K562 (cell line): ENCODE measurements at regions not wholly inside any gene's neighbourhood (a gene's known extent, or its start where the extent isn't known, plus 50 kb on each side); places are given as distances from the start of the nearest gene placed in this dataset.

Experiments
- ATAC-seq: fragments of 200-7000 bp; cut with Tn5 transposase; 3 replicates; pipeline ENCODE4 v1.9.1; 2020; ENCODE audit warnings: moderate library complexity
- BruUV-seq: library from RNA; stranded (reverse); fragments of 400-500 nt; replicated peaks from 2 replicates; lab custom pipeline; 2021; lab: Mats Ljungman, UMichigan
- CTCF ChIA-PET: fragments of 300-600 bp; formaldehyde crosslinking; extraction: SDS; loops from one replicate; lab custom pipeline; 2021; ENCODE audit warnings: low intra/inter-chr PET ratio; lab: Yijun Ruan, JAX
- POLR2A ChIA-PET: fragments of 300-600, 350-650 bp; sonication (Branson Sonifier 250); formaldehyde crosslinking; extraction: SDS; loops from one replicate; lab custom pipeline; 2021; ENCODE audit warnings: antibody characterized with exemption, inconsistent platforms; lab: Yijun Ruan, JAX
- DNase-seq, 4 experiments: peaks; one replicate each; pipeline versions ENCODE4 v3.0.0 to v3.0.0-alpha.2; 2011 to 2018; ENCODE audit warnings: low spot score in 3 of 4, mixed read lengths in 3 of 4; ENCODE audit errors: extremely low read depth in 1 of 4
- FAIRE-seq: peaks from 2 replicates; lab custom pipeline; 2011; peaks lifted over from hg19 to GRCh38; lab: Jason Lieb, UNC
- H2AFZ ChIP-seq: 2 replicates; pipeline ENCODE4 v1.6.0; 2011; ENCODE audit warnings: low read depth, low read length, control low read depth, inconsistent platforms
- H3K27ac ChIP-seq: fragments of 200-600 bp; 3 replicates; pipeline ENCODE4 v1.8.0; 2011; ENCODE audit warnings: low read depth, mild to moderate bottlenecking, control low read depth, inconsistent platforms, low read length, moderate library complexity, mixed read lengths; ENCODE audit errors: extremely low read depth
- H3K27me3 ChIP-seq, 2 experiments: fragments of 300-600 bp in 1 of 2; 2 replicates in 1 of 2; 3 replicates in 1 of 2; pipeline versions ENCODE4 v1.6.0 to v1.8.0; 2011; ENCODE audit warnings: inconsistent platforms in 2 of 2, low read length in 2 of 2, mild to moderate bottlenecking in 1 of 2, mixed read lengths in 1 of 2, moderate library complexity in 1 of 2; ENCODE audit not compliant: control insufficient read depth in 2 of 2, insufficient read depth in 2 of 2
- H3K36me3 ChIP-seq: fragments of 300-600 bp; 3 replicates; pipeline ENCODE4 v1.8.0; 2011; ENCODE audit warnings: mild to moderate bottlenecking, low read length, inconsistent platforms; ENCODE audit not compliant: control insufficient read depth, insufficient read depth
- H3K4me1 ChIP-seq, 2 experiments: fragments of 200-600 bp in 1 of 2; replicated peaks in 1 of 2; 2 replicates in 1 of 2; 3 replicates in 1 of 2; pipeline versions ENCODE4 v1.5.1 to v1.8.0; 2011; ENCODE audit warnings: inconsistent platforms in 2 of 2, low read length in 2 of 2, mild to moderate bottlenecking in 1 of 2, mixed read lengths in 1 of 2, moderate library complexity in 1 of 2; ENCODE audit not compliant: control insufficient read depth in 2 of 2, insufficient read depth in 2 of 2
- H3K4me2 ChIP-seq: 2 replicates; pipeline ENCODE4 v1.6.1; 2011; ENCODE audit warnings: low read length, control low read depth, inconsistent platforms, mixed read lengths; ENCODE audit not compliant: insufficient read depth
- H3K4me3 ChIP-seq: fragments of 200-600 bp; sonication (generic), shearing (Covaris generic); 2 replicates; pipeline ENCODE4 v1.5.1; 2016; ENCODE audit warnings: control low read depth, inconsistent platforms
- H3K79me2 ChIP-seq: fragments of 200-600 bp; 3 replicates; pipeline ENCODE4 v1.8.0; 2011; ENCODE audit warnings: low read length, inconsistent platforms; ENCODE audit not compliant: control insufficient read depth, insufficient read depth
- H3K9ac ChIP-seq, 2 experiments: 2 replicates each; pipeline versions ENCODE4 v1.6.0 to v1.6.1; 2011; ENCODE audit warnings: low read depth in 2 of 2, low read length in 2 of 2, control low read depth in 1 of 2, inconsistent platforms in 1 of 2, mild to moderate bottlenecking in 1 of 2, mixed read lengths in 1 of 2; ENCODE audit not compliant: insufficient read depth in 1 of 2
- H3K9me1 ChIP-seq: one replicate; pipeline ENCODE4 v1.6.0; 2011; ENCODE audit warnings: inconsistent platforms, mild to moderate bottlenecking, low read length, moderate library complexity; ENCODE audit not compliant: control insufficient read depth, insufficient read depth
- H3K9me3 ChIP-seq: replicated peaks from 2 replicates; pipeline ENCODE4 v1.5.1; 2011; ENCODE audit warnings: low read depth, low read length, inconsistent platforms; ENCODE audit not compliant: control insufficient read depth, insufficient read depth
- H4K20me1 ChIP-seq: replicated peaks from 2 replicates; pipeline ENCODE4 v1.6.1; 2011; ENCODE audit warnings: low read length, inconsistent platforms, mixed read lengths; ENCODE audit not compliant: control insufficient read depth, insufficient read depth
- CHCHD3 ChIP-seq: fragments of 250-450 bp; sonication (Bioruptor Pico); IDR thresholded peaks from 2 replicates; pipeline ENCODE4 v2.1.2; 2022; ENCODE audit warnings: mild to moderate bottlenecking
- CSDE1 ChIP-seq, 2 experiments: fragments of 450-650 bp; IDR thresholded peaks; 2 replicates each; pipeline ENCODE4 v1.6.1; 2016; ENCODE audit warnings: mild to moderate bottlenecking in 1 of 2
- CTBP1 ChIP-seq: fragments of 450-650 bp; IDR thresholded peaks from 2 replicates; pipeline ENCODE4 v1.6.1; 2016; ENCODE audit warnings: borderline replicate concordance
- DPF2 ChIP-seq: fragments of 450-650 bp; IDR thresholded peaks from 2 replicates; pipeline ENCODE4 v1.6.1; 2016
- FIP1L1 ChIP-seq: fragments of 200-400 bp; formaldehyde crosslinking; IDR thresholded peaks from 2 replicates; pipeline ENCODE4 v1.6.1; 2018; ENCODE audit warnings: mild to moderate bottlenecking, low read depth, low read length; ENCODE audit not compliant: poor library complexity, severe bottlenecking
- GTF2A2 ChIP-seq: IDR thresholded peaks from 2 replicates; pipeline ENCODE4 v1.6.1; 2016; ENCODE audit warnings: mild to moderate bottlenecking, missing genetic modification characterization, missing compliant biosample characterization
- PREB ChIP-seq: sonication (generic); formaldehyde crosslinking; IDR thresholded peaks from 2 replicates; pipeline ENCODE4 v1.8.1; 2023; ENCODE audit warnings: mild to moderate bottlenecking, missing genetic modification reagents
- RFX5 ChIP-seq: IDR thresholded peaks from 2 replicates; pipeline ENCODE4 v1.6.1; 2011; ENCODE audit warnings: low read depth, mild to moderate bottlenecking, improper control_type of control experiment, low read length
- SPI1 ChIP-seq: IDR thresholded peaks from 2 replicates; pipeline ENCODE4 v1.6.1; 2011; ENCODE audit warnings: low read depth, low read length, control low read depth, borderline replicate concordance
- SRSF1 ChIP-seq: fragments of 200-400 bp; formaldehyde crosslinking; IDR thresholded peaks from 2 replicates; pipeline ENCODE4 v1.6.1; 2017; ENCODE audit warnings: mild to moderate bottlenecking, low read depth, low read length, moderate library complexity
- TBL1XR1 ChIP-seq, 2 experiments: IDR thresholded peaks; 2 replicates each; pipeline ENCODE4 v1.6.1; 2012; ENCODE audit warnings: improper control_type of control experiment in 2 of 2, low read length in 2 of 2, mild to moderate bottlenecking in 1 of 2
- TCF3 ChIP-seq: sonication (generic); formaldehyde crosslinking; IDR thresholded peaks from 2 replicates; pipeline ENCODE4 v1.4.0; 2020; ENCODE audit warnings: mild to moderate bottlenecking, missing genetic modification reagents
- TEAD2 ChIP-seq: fragments of 450-650 bp; IDR thresholded peaks from 2 replicates; pipeline ENCODE4 v1.6.1; 2016; ENCODE audit warnings: missing genetic modification characterization, control low read depth, missing compliant biosample characterization
- YBX1 ChIP-seq: fragments of 450-650 bp; IDR thresholded peaks from 2 replicates; pipeline ENCODE4 v1.7.1; 2016; ENCODE audit warnings: mild to moderate bottlenecking
- in situ Hi-C: fragments of 300-500 bp; cut with MboI; formaldehyde crosslinking; loops from 4 replicates; pipeline ENCODE4 v1.15.0; 2018; ENCODE audit warnings: inconsistent platforms, mixed read lengths
- intact Hi-C: fragments of 100-400 bp; cut with micrococcal nuclease; formaldehyde crosslinking; loops from 2 replicates; pipeline ENCODE4 v1.14.2; 2022
- TF ChIP-seq, protein P1 (sequence below): sonication (generic); formaldehyde crosslinking; IDR thresholded peaks from 2 replicates; pipeline ENCODE4 v1.8.0; 2023; ENCODE audit warnings: missing genetic modification reagents, mild to moderate bottlenecking, borderline replicate concordance

DNA sequence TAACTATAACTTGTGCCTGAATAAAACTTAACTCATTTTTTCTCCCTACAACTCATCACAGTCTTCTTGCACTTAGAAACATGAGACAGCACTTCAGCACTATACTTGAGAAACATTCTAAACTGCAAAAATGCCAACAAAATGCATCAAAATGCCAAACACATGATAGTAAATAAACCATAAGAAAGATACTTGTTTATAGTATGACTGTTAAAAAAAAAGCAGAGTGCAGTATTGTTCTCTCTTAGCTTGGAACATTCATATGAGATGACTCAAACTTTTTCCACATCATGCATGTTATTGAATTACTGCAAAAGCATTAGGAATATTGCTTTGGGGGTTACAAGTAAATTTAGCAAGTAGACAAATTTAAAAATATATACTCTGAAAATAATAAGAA, 135.7 kb upstream of the ANXA10 start:
- in situ Hi-C loops: no loop called here
- CTCF ChIA-PET: no interaction called here
- TF ChIP-seq YBX1 (no peak), CSDE1 (IDR thresholded peaks at IDR 0.05) (no peak), TBL1XR1 (IDR thresholded peaks at IDR 0.05; ENCODE audit: low read length in 2 of 2) (no peak), GTF2A2 (tag) (no peak), PREB (CRISPR knock-in tag) (no peak), CHCHD3 (CRISPR knock-in tag) (no peak), RFX5 (no peak), DPF2 (no peak), TCF3 (CRISPR knock-in tag) (no peak), CTBP1 (no peak), SRSF1 (no peak), SPI1 (no peak), TEAD2 (tag) (no peak), FIP1L1 (no peak)
- TF ChIP-seq, protein P1, sequence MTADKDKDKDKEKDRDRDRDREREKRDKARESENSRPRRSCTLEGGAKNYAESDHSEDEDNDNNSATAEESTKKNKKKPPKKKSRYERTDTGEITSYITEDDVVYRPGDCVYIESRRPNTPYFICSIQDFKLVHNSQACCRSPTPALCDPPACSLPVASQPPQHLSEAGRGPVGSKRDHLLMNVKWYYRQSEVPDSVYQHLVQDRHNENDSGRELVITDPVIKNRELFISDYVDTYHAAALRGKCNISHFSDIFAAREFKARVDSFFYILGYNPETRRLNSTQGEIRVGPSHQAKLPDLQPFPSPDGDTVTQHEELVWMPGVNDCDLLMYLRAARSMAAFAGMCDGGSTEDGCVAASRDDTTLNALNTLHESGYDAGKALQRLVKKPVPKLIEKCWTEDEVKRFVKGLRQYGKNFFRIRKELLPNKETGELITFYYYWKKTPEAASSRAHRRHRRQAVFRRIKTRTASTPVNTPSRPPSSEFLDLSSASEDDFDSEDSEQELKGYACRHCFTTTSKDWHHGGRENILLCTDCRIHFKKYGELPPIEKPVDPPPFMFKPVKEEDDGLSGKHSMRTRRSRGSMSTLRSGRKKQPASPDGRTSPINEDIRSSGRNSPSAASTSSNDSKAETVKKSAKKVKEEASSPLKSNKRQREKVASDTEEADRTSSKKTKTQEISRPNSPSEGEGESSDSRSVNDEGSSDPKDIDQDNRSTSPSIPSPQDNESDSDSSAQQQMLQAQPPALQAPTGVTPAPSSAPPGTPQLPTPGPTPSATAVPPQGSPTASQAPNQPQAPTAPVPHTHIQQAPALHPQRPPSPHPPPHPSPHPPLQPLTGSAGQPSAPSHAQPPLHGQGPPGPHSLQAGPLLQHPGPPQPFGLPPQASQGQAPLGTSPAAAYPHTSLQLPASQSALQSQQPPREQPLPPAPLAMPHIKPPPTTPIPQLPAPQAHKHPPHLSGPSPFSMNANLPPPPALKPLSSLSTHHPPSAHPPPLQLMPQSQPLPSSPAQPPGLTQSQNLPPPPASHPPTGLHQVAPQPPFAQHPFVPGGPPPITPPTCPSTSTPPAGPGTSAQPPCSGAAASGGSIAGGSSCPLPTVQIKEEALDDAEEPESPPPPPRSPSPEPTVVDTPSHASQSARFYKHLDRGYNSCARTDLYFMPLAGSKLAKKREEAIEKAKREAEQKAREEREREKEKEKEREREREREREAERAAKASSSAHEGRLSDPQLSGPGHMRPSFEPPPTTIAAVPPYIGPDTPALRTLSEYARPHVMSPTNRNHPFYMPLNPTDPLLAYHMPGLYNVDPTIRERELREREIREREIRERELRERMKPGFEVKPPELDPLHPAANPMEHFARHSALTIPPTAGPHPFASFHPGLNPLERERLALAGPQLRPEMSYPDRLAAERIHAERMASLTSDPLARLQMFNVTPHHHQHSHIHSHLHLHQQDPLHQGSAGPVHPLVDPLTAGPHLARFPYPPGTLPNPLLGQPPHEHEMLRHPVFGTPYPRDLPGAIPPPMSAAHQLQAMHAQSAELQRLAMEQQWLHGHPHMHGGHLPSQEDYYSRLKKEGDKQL (CRISPR knock-in tag): no peak

More for the DNA sequence above, 135.7 kb upstream of the ANXA10 start:
- no peaks in the 10 kb centered on the region for H3K27me3 ChIP-seq
- H3K27ac ChIP-seq: no peak overlapping the region
- H3K79me2 ChIP-seq: no peaks in the 10 kb centered on the region
- POLR2A ChIA-PET: no interaction called here
- H3K4me2 ChIP-seq: no peak overlapping the region
- DNase-seq (no peak), ATAC-seq (no peak), FAIRE-seq (no peak)
- H4K20me1 ChIP-seq: no peaks in the 10 kb centered on the region
- BruUV-seq: no TSS peak
- H3K9me3 ChIP-seq: no peaks in the 10 kb centered on the region
- H2AFZ ChIP-seq: no peak overlapping the region
- intact Hi-C loops: no loop called here
- no peak overlapping the region for H3K4me3 ChIP-seq
- H3K9ac ChIP-seq: no peak overlapping the region
- no peaks in the 10 kb centered on the region for H3K36me3 ChIP-seq
- H3K4me1 ChIP-seq: no peaks in the 10 kb centered on the region
- H3K9me1 ChIP-seq: no peaks in the 10 kb centered on the region
